ENCODE measurements at regions not wholly inside any gene's neighbourhood (a gene's known extent, or its start where the extent isn't known, plus 50 kb on each side); places are given as distances from the start of the nearest gene placed in this dataset.

DNA sequence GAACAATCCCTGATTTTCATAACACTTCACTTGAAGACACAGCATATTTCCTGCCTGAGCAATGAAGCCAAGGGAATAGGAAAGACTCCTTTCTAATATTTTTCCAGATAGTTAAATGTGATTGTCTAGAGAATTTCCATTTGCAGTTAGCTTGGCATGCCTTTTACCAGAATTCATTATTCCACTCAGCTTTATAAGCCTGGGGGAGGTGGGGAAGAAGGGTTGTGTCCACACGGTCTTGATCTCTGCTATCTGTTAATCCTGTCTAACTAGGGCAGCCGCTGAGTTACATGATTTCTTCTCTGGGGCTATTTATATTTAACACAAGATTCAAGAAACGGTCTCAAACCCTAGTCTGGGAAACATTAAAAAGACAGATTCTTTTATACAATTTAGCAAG, 146.6 kb upstream of the FSCB start:
- Mint-ChIP-seq H3K27ac (no peak overlapping the region), H3K27me3 (no peaks in the 10 kb centered on the region), H3K4me3 (no peak overlapping the region), H3K36me3 (ENCODE audit: low read depth) (no peaks in the 10 kb centered on the region), H3K9me3 (peaks cover 8% of the 10 kb centered on the region), H3K4me1 (ENCODE audit: low read depth) (no peaks in the 10 kb centered on the region)
- intact Hi-C loops (cut with micrococcal nuclease) = no loop called here

DNA sequence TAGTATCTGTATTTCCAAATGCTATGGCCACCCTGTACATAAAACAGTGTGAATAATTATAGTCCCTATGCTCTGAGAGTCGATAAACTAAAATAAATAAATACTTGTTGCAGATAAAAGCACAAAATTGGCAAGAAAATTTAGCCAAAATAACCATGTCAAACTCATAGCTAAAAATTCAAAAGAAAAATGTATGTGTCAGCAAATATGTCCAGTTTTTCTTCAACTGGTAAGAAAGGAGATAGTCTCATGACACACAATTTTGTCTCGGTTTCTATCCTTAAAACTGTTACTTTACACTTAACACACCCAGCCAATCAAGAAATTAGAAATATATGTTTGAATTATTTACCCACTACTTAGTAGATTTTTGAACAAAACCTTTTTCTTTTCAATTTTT, 145.6 kb upstream of the FSCB start:
- intact Hi-C loops (cut with micrococcal nuclease) = no loop called here
- Mint-ChIP-seq H3K36me3 (ENCODE audit: low read depth) (no peaks in the 10 kb centered on the region), H3K4me3 (no peak overlapping the region), H3K27ac (no peak overlapping the region), H3K4me1 (ENCODE audit: low read depth) (no peaks in the 10 kb centered on the region), H3K27me3 (no peaks in the 10 kb centered on the region), H3K9me3 (peaks cover 8% of the 10 kb centered on the region)

DNA sequence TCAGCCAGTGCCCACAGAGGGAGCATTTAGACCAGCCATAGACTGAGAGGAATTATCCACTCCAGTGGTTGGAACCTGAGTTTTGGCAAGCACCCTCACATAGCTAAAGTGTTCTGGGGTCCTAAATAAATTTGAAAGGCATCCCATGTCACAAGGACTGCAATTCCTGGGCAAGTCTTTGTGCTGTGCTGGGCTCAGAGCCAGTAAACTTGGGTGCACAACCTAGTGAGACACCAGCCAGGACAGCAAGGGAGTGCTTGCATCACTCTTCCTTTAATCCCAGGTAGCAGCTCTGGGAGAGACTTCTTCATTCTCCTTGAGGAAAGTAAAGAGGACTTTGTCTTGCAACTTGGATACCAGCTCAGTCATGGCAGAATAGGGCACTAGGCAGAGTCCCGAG, 142.0 kb upstream of the FSCB start:
- Mint-ChIP-seq H3K9me3 (peaks cover 8% of the 10 kb centered on the region), H3K4me1 (ENCODE audit: low read depth) (no peaks in the 10 kb centered on the region), H3K27me3 (no peaks in the 10 kb centered on the region), H3K4me3 (no peak overlapping the region), H3K36me3 (ENCODE audit: low read depth) (no peaks in the 10 kb centered on the region), H3K27ac (no peak overlapping the region)
- intact Hi-C loops (cut with micrococcal nuclease) = no loop called here

DNA sequence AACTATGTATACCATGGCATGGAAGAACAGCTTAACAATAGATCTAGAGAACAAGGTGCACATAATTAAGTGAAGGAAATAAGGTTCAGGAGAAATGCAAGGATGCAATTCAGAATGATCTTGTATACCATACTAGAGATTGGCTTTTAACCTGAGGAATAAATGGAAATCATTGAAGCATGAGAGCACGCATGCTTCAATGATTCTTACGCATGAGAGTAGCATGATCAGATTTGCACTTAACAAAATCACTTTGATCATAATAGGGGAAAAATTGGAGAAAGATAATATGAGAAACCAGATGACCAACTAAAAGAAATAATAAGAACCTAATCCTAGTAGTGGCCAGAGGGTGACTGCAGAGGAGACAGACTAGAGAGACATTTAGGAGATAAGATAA, 133.3 kb upstream of the FSCB start:
- H3K4me1 Mint-ChIP-seq (ENCODE audit: low read depth) = no peaks in the 10 kb centered on the region
- no peaks in the 10 kb centered on the region for H3K36me3 Mint-ChIP-seq (ENCODE audit: low read depth)
- H3K27me3 Mint-ChIP-seq = no peaks in the 10 kb centered on the region
- intact Hi-C loops (cut with micrococcal nuclease) = no loop called here
- no peak overlapping the region for H3K27ac Mint-ChIP-seq
- H3K4me3 Mint-ChIP-seq = no peak overlapping the region
- H3K9me3 Mint-ChIP-seq = no peaks in the 10 kb centered on the region

DNA sequence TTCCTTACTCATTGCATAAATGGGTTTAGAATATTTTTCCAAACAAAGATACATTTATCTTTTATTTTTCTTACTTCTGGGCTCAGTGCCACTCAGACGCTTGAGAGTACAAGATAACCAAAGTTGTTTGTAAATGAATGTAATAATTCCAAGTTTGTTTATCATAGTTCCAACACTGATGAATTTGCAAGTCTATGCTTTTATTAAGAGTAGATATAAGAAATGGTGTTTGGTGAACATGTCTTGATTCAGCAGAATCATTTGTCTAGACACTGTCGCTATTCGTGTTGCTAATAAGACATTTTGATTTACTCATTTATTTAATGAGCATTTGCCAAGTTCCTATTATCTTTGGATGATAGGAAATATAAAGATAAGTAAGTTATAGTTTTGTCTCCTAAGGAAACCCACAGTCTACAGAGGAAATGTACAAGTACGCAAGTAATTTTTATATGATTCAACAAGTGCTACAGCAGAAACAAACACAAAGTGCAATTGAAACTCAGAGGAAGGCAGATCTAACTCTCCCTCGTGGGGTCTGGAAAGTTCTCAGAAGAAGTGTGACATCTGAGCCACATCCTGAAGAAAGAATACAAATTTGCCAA, 132.8 kb upstream of the FSCB start:
- no peak overlapping the region for H3K27ac Mint-ChIP-seq
- intact Hi-C loops (cut with micrococcal nuclease) = no loop called here
- H3K27me3 Mint-ChIP-seq = no peaks in the 10 kb centered on the region
- H3K9me3 Mint-ChIP-seq = no peaks in the 10 kb centered on the region
- H3K4me1 Mint-ChIP-seq (ENCODE audit: low read depth) = no peaks in the 10 kb centered on the region
- no peak overlapping the region for H3K4me3 Mint-ChIP-seq
- H3K36me3 Mint-ChIP-seq (ENCODE audit: low read depth) = no peaks in the 10 kb centered on the region

DNA sequence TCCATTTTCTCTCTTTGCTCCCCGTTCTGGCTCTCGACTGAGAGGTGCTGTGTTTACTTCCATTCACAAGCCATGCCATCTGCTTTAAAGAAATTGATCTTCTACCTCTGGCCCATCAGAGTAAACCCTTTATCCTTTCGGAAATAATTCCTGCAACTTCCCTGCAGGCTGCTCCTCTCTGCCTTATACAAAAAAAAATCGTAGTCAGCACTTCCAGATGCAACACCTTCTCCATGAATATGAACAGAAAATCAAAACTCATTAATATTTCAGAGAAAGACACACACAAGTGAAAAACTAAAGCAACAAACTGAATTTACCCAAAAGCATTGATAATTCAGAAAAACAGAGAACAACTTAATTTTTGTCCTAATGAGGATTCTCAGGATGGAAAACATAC, 127.6 kb upstream of the FSCB start:
- intact Hi-C loops (cut with micrococcal nuclease) = no loop called here
- Mint-ChIP-seq H3K4me1 (ENCODE audit: low read depth) (no peaks in the 10 kb centered on the region), H3K27me3 (no peaks in the 10 kb centered on the region), H3K27ac (no peak overlapping the region), H3K9me3 (no peaks in the 10 kb centered on the region), H3K4me3 (no peak overlapping the region), H3K36me3 (ENCODE audit: low read depth) (no peaks in the 10 kb centered on the region)

DNA sequence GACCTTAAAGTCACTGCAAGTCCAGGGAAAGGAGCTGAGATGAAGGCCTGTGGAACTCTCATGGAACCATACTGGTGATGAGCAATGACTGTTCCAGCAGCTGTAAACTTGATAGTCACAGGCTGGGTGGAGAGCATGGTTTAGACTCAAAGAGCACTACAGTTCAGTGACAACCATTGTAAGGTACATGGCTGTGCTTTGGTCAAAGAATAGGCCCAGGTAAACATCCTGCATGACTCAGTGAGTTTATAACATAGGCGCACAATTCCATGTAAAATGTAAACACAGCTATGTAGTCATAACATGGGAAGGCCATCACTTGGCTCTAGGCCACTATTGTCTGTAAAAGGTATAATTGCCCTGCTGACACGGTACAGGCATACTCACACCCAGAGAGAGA, 119.3 kb upstream of the FSCB start:
- intact Hi-C loops (cut with micrococcal nuclease) = no loop called here
- no peaks in the 10 kb centered on the region for H3K27me3 Mint-ChIP-seq
- no peaks in the 10 kb centered on the region for H3K9me3 Mint-ChIP-seq
- H3K4me3 Mint-ChIP-seq = no peak overlapping the region
- H3K36me3 Mint-ChIP-seq (ENCODE audit: low read depth) = no peaks in the 10 kb centered on the region
- no peaks in the 10 kb centered on the region for H3K4me1 Mint-ChIP-seq (ENCODE audit: low read depth)
- H3K27ac Mint-ChIP-seq = no peak overlapping the region

DNA sequence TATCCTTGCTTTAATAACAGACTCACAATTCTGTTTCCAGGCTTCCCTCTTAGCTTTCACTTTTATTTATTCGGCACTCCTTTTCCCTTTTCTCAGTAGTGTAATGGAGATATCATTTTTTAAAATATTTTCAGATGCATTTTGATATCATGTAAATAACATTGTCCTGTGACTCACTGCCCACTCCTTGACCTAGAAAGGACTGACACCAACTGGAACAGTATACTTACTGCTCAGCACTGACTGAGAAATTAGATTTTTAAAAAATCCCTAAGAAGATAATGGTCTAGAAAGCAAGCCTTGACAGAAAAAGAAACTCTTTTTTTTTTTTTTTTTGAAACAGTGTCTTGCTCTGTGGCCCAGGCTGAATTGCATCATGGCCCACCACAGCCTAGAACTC, 118.0 kb upstream of the FSCB start:
- no peak overlapping the region for H3K27ac Mint-ChIP-seq
- H3K4me1 Mint-ChIP-seq (ENCODE audit: low read depth) = no peaks in the 10 kb centered on the region
- no peaks in the 10 kb centered on the region for H3K9me3 Mint-ChIP-seq
- H3K4me3 Mint-ChIP-seq = no peak overlapping the region
- no peaks in the 10 kb centered on the region for H3K36me3 Mint-ChIP-seq (ENCODE audit: low read depth)
- intact Hi-C loops (cut with micrococcal nuclease) = no loop called here
- no peaks in the 10 kb centered on the region for H3K27me3 Mint-ChIP-seq

DNA sequence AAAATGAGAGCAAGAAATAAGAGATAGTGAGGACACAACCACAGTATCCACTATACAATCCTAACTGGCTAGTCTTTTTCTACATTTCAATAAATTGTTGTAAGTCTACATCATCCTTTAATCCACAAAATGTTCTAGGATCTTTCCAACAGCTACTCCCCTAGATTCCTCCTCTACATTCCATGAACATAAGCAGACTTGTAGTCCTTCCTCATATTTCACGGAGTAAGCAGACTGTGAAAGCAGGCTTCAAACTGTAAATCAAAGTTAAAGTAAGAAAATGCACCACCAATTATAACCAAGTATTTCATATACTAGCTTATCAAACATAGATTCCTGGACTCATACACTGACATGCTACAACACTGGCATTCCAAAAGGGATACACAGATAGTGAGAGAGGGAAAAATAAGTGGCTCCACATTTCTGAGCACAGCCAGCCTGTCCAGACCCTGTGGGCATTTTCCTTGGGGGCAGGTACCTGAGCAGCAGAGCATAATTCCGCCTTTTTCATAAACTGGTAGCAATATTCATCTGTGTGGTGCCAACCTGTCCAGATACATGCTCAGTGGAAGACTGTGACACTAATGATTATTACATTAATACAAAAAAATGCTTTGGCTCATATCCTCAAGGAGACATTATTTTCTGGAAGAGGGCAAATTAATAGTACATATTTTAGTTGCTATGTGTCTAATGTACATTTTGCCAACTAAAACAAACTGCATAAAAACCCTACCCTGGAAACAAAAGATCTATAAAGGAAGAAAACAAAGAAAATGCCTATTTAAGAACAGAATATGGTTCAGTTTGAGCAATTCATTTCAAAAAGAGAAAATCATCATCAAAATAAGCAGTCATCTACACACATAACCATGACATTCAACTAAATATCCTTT, 113.3 kb upstream of the FSCB start:
- H3K9me3 Mint-ChIP-seq = no peaks in the 10 kb centered on the region
- H3K27ac Mint-ChIP-seq = no peak overlapping the region
- H3K4me1 Mint-ChIP-seq (ENCODE audit: low read depth) = no peaks in the 10 kb centered on the region
- intact Hi-C loops (cut with micrococcal nuclease) = no loop called here
- H3K27me3 Mint-ChIP-seq = no peaks in the 10 kb centered on the region
- no peaks in the 10 kb centered on the region for H3K36me3 Mint-ChIP-seq (ENCODE audit: low read depth)
- no peak overlapping the region for H3K4me3 Mint-ChIP-seq

DNA sequence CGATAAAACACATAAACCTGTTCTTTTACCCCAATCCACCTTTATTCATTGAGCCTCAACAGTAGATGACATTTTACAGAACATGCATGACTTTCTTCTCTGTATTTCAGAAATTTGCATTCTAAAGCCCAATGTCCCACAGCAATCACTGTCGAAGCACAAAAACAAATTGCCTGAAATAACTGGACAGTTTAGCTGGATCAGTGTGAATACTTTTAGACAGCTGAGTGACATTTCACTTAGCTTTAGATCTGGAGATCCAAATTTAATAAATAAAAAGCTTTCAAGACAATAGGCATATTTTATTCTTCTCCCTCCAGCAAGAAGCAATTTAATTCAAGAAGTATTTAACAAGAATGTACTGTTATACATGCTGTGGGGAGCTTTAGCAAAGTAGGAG, 109.1 kb upstream of the FSCB start:
- Mint-ChIP-seq H3K36me3 (ENCODE audit: low read depth) (no peaks in the 10 kb centered on the region), H3K27me3 (no peaks in the 10 kb centered on the region), H3K4me3 (no peak overlapping the region), H3K27ac (no peak overlapping the region), H3K9me3 (no peaks in the 10 kb centered on the region), H3K4me1 (ENCODE audit: low read depth) (no peaks in the 10 kb centered on the region)
- intact Hi-C loops (cut with micrococcal nuclease) = no loop called here

DNA sequence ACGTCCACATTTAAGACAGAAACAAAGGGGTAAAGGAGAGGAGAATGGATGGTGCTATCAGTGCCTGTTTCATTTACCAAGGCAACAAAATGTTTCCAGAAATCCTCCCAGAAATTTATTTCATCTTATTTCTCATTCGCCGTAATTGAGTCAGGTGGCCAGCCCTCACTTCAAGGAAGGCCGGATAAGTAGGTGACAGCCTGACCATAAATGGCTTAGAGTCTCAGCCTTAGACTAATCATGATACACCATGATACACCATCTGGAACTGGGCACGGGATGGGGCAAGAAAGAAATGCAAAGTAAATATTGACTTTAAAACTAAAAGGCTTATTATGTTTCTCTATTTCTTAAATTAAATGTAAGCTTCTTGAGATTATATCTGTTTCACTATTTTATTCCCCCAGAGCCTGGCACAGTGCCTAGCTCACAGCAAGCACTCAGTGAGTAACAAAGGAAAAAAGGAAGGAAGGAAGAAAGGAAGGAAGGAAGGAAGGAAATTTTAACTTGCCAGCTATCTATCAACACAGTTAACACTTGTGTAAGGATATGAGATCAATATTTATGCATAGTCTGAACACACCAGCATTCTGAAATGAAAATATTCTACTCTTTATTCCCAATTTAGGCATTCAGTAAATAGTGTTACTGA, 106.1 kb upstream of the FSCB start:
- intact Hi-C loops (cut with micrococcal nuclease) = no loop called here
- Mint-ChIP-seq H3K4me1 (ENCODE audit: low read depth) (no peaks in the 10 kb centered on the region), H3K27ac (no peak overlapping the region), H3K4me3 (no peak overlapping the region), H3K36me3 (ENCODE audit: low read depth) (no peaks in the 10 kb centered on the region), H3K9me3 (no peaks in the 10 kb centered on the region), H3K27me3 (no peaks in the 10 kb centered on the region)

DNA sequence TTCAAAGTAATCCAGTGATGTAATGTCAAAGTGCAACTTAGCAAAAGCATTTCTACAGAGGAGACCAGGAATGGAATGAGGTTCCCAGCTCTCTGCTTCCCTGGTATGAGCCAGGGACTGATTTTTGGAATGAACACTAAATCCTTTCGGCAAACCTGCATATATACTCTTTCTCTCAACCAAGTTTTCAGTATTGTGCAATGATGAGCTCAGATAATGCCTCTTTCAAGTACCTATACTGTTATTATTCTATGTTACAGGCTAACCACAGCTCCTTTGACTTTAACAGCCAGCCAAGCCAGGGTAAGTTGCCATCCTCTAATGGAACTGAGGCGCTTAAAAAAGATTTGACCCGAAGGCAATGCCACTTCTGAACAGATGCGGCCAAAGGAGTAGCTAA, 104.9 kb upstream of the FSCB start:
- intact Hi-C loops (cut with micrococcal nuclease) = no loop called here
- H3K27me3 Mint-ChIP-seq = no peaks in the 10 kb centered on the region
- no peaks in the 10 kb centered on the region for H3K4me1 Mint-ChIP-seq (ENCODE audit: low read depth)
- no peaks in the 10 kb centered on the region for H3K36me3 Mint-ChIP-seq (ENCODE audit: low read depth)
- H3K4me3 Mint-ChIP-seq = no peak overlapping the region
- H3K9me3 Mint-ChIP-seq = no peaks in the 10 kb centered on the region
- H3K27ac Mint-ChIP-seq = no peak overlapping the region

DNA sequence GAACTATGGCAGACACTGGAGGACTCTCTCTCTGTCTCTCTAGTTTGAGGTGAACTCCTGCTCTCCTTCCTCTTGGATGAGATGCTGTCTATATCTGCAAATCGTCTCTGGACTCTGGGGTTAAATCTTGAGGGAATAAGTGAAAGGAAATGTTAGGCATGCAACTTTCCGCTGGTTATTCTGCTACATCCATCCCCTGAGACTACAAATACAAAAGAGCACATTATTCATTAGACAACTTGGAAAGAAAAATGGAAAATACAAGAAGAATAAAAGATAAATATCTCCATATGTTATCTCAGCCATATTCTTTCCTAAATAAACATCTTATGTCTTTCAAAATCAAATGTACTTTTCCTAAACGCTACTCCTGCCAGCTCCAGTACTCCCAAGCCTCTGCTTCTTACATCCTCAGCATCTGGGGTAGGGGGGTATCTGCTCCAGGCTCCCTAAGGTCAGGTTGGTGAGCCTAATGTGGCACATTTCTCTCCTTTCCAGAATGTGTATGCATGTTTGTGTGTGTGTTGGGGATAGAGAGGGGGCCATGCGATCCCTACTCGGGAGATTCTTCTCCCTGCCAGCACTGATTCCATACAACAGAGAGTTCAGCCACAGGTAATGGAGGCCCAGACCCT, 102.9 kb upstream of the FSCB start:
- intact Hi-C loops (cut with micrococcal nuclease) = no loop called here

DNA sequence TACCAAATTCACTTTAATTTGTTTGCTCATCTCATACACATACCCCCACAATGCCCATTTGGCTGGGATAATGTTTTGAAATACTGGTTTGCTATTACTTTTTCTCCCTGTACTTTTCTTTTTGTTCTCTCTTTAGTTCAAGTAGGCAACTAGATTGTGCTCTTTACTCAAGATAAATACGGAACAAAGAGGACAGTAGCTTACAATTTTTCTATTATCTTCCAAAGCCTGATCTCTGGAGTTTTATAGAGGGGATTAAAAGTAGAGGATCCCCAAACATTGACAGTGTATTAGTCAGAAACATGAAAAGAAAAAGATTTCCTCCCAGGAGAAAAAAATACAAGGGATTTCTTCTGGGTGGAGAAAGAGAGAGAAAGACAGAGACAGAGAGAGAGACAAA, 102.1 kb upstream of the FSCB start:
- H3K27me3 Mint-ChIP-seq = no peaks in the 10 kb centered on the region
- no peak overlapping the region for H3K4me3 Mint-ChIP-seq
- H3K27ac Mint-ChIP-seq = no peak overlapping the region
- no peaks in the 10 kb centered on the region for H3K4me1 Mint-ChIP-seq (ENCODE audit: low read depth)
- no peaks in the 10 kb centered on the region for H3K9me3 Mint-ChIP-seq
- intact Hi-C loops (cut with micrococcal nuclease) = no loop called here
- H3K36me3 Mint-ChIP-seq (ENCODE audit: low read depth) = no peaks in the 10 kb centered on the region

More for the DNA sequence above, 102.9 kb upstream of the FSCB start:
- no peaks in the 10 kb centered on the region for H3K4me1 Mint-ChIP-seq (ENCODE audit: low read depth)
- no peaks in the 10 kb centered on the region for H3K36me3 Mint-ChIP-seq (ENCODE audit: low read depth)
- H3K27me3 Mint-ChIP-seq = no peaks in the 10 kb centered on the region
- no peaks in the 10 kb centered on the region for H3K9me3 Mint-ChIP-seq
- H3K27ac Mint-ChIP-seq = no peak overlapping the region
- H3K4me3 Mint-ChIP-seq = no peak overlapping the region

Data from dendritic cell treated with granulocyte-macrophage colony-stimulating factor and Interleukin-4, amounts not matched to agents 40 ng/mL and 50 ng/mL, for 4 days (primary cell).